GM23338 (cell line): ENCODE measurements at regions not wholly inside any gene's neighbourhood (a gene's known extent, or its start where the extent isn't known, plus 50 kb on each side); places are given as distances from the start of the nearest gene placed in this dataset.

Experiments used
- ATAC-seq: fragments of 200-7000 bp; cut with Tn5 transposase; 3 replicates; pipeline ENCODE4 v1.9.1; 2020
- DNase-seq: peaks from one replicate; pipeline ENCODE4 v3.0.0-alpha.2; 2015; ENCODE audit warnings: low spot score
- H2AFZ ChIP-seq: fragments of 200-600 bp; sonication (generic); 2 replicates; pipeline ENCODE4 v1.8.0; 2016; ENCODE audit warnings: antibody characterized with exemption, mild to moderate bottlenecking, moderate library complexity
- H3F3A ChIP-seq: fragments of 200-600 bp; sonication (generic); replicated peaks from 2 replicates; pipeline ENCODE4 v1.8.0; 2017; ENCODE audit warnings: antibody characterized with exemption, mixed run types, low read depth
- H3K27ac ChIP-seq: fragments of 200-600 bp; sonication (generic); 2 replicates; pipeline ENCODE4 v1.6.1; 2016; ENCODE audit warnings: low read depth
- H3K27me3 ChIP-seq: fragments of 200-600 bp; sonication (generic); 2 replicates; pipeline ENCODE4 v1.8.0; 2016; ENCODE audit warnings: mild to moderate bottlenecking, mixed run types, moderate library complexity; ENCODE audit not compliant: insufficient read depth
- H3K36me3 ChIP-seq: fragments of 200-600 bp; sonication (generic); 2 replicates; pipeline ENCODE4 v1.8.0; 2016; ENCODE audit warnings: mild to moderate bottlenecking; ENCODE audit not compliant: insufficient read depth
- H3K4me1 ChIP-seq: fragments of 200-600 bp; sonication (generic); 2 replicates; pipeline ENCODE4 v1.8.0; 2016; ENCODE audit warnings: mild to moderate bottlenecking, moderate library complexity; ENCODE audit not compliant: insufficient read depth
- H3K4me2 ChIP-seq: fragments of 200-600 bp; sonication (generic); 2 replicates; pipeline ENCODE4 v1.7.1; 2017; ENCODE audit warnings: mixed run types
- H3K4me3 ChIP-seq: fragments of 200-600 bp; sonication (generic); 2 replicates; pipeline ENCODE4 v1.6.1; 2016; ENCODE audit warnings: mixed run types
- H3K79me2 ChIP-seq: fragments of 200-600 bp; sonication (generic); replicated peaks from 2 replicates; pipeline ENCODE4 v1.8.0; 2017; ENCODE audit warnings: mild to moderate bottlenecking; ENCODE audit not compliant: insufficient read depth
- H3K9me2 ChIP-seq: fragments of 200-600 bp; sonication (generic); 2 replicates; pipeline ENCODE4 v1.8.0; 2017; ENCODE audit not compliant: insufficient read depth
- H4K20me1 ChIP-seq: fragments of 200-600 bp; sonication (generic); replicated peaks from 2 replicates; pipeline ENCODE4 v1.8.0; 2017; ENCODE audit warnings: mild to moderate bottlenecking; ENCODE audit not compliant: insufficient read depth
- H3K27ac Mint-ChIP-seq: 2 replicates; pipeline ENCODE4 v1.8.0; 2020; ENCODE audit warnings: inconsistent platforms, mild to moderate bottlenecking, moderate library complexity, mixed read lengths
- H3K27me3 Mint-ChIP-seq: 3 replicates; pipeline ENCODE4 v1.8.0; 2022; ENCODE audit warnings: low read depth, mild to moderate bottlenecking, moderate library complexity, mixed read lengths, inconsistent platforms; ENCODE audit not compliant: insufficient read depth, poor library complexity
- H3K36me3 Mint-ChIP-seq: 3 replicates; pipeline ENCODE4 v1.8.0; 2021; ENCODE audit warnings: low read depth, mild to moderate bottlenecking, inconsistent platforms, moderate library complexity, mixed read lengths
- H3K4me1 Mint-ChIP-seq: 3 replicates; pipeline ENCODE4 v1.8.0; 2020; ENCODE audit warnings: mild to moderate bottlenecking, inconsistent platforms, mixed read lengths
- H3K4me3 Mint-ChIP-seq: 3 replicates; pipeline ENCODE4 v1.8.0; 2021; ENCODE audit warnings: moderate library complexity, mild to moderate bottlenecking, inconsistent platforms, mixed read lengths
- H3K9me3 Mint-ChIP-seq: 3 replicates; pipeline ENCODE4 v1.8.0; 2020; ENCODE audit warnings: moderate library complexity, mild to moderate bottlenecking, inconsistent platforms, mixed read lengths
- EZH2 ChIP-seq: fragments of 200-600 bp; sonication (generic); IDR thresholded peaks from one replicate; pipeline ENCODE4 v1.8.0; 2017; ENCODE audit warnings: antibody characterized with exemption, mild to moderate bottlenecking, low read depth; ENCODE audit not compliant: unreplicated experiment
- EZH2phosphoT487 ChIP-seq: fragments of 200-600 bp; sonication (generic); IDR thresholded peaks from one replicate; pipeline ENCODE4 v1.8.1; 2018; ENCODE audit warnings: antibody characterized with exemption; ENCODE audit not compliant: unreplicated experiment
- JUNB ChIP-seq: IDR thresholded peaks from one replicate; pipeline ENCODE4 v1.6.1; 2016; ENCODE audit warnings: antibody characterized with exemption; ENCODE audit not compliant: unreplicated experiment
- POLR2AphosphoS5 ChIP-seq: IDR thresholded peaks from 2 replicates; pipeline ENCODE4 v1.6.1; 2016; ENCODE audit warnings: antibody characterized with exemption, low read depth
- TF ChIP-seq, protein P1 (sequence below): IDR thresholded peaks from one replicate; pipeline ENCODE4 v1.6.1; 2018; ENCODE audit warnings: antibody characterized with exemption; ENCODE audit not compliant: unreplicated experiment

DNA sequence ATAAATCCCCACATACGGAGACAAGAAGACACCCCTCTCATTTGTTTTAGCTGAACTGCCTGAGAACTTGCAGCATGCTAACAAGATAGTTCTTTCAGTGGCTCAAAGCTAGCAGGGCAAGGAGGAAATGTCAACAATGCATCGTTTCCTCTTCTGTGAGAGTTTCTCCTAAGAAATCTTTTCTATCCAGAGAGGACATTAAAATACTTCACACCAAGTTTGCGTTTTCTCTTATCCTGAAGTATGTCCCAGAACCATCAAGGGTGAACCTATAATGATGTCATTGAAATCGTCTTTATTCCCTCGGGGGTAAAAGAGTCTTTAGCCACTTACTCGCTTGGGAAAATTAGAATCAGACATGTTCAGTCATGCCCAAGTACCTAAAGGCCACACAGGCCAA lies 541.7 kb upstream of the MDFIC2 start:
- H3K27ac ChIP-seq, result no peak overlapping the region; the same call in 1 of the 2 replicates
- Mint-ChIP-seq H3K27ac (no peak overlapping the region), H3K36me3 (no peaks in the 10 kb centered on the region; the same call in 2 of the 3 replicates), H3K4me1 (peaks cover 52% of the 10 kb centered on the region), H3K27me3 (no peaks in the 10 kb centered on the region), H3K9me3 (no peaks in the 10 kb centered on the region), H3K4me3 (no peak overlapping the region)
- peak; percentile 26 for DNase-seq
- H3K27me3 ChIP-seq, result no peaks in the 10 kb centered on the region
- H3K9me2 ChIP-seq, result no peaks in the 10 kb centered on the region; the same call in 1 of the 2 replicates
- H3K36me3 ChIP-seq, result no peaks in the 10 kb centered on the region
- H3K4me3 ChIP-seq, result no peak overlapping the region
- peak; percentile 60 for ATAC-seq
- H3K79me2 ChIP-seq, result no peaks in the 10 kb centered on the region
- no peaks in the 10 kb centered on the region for H4K20me1 ChIP-seq
- TF ChIP-seq, protein P1, sequence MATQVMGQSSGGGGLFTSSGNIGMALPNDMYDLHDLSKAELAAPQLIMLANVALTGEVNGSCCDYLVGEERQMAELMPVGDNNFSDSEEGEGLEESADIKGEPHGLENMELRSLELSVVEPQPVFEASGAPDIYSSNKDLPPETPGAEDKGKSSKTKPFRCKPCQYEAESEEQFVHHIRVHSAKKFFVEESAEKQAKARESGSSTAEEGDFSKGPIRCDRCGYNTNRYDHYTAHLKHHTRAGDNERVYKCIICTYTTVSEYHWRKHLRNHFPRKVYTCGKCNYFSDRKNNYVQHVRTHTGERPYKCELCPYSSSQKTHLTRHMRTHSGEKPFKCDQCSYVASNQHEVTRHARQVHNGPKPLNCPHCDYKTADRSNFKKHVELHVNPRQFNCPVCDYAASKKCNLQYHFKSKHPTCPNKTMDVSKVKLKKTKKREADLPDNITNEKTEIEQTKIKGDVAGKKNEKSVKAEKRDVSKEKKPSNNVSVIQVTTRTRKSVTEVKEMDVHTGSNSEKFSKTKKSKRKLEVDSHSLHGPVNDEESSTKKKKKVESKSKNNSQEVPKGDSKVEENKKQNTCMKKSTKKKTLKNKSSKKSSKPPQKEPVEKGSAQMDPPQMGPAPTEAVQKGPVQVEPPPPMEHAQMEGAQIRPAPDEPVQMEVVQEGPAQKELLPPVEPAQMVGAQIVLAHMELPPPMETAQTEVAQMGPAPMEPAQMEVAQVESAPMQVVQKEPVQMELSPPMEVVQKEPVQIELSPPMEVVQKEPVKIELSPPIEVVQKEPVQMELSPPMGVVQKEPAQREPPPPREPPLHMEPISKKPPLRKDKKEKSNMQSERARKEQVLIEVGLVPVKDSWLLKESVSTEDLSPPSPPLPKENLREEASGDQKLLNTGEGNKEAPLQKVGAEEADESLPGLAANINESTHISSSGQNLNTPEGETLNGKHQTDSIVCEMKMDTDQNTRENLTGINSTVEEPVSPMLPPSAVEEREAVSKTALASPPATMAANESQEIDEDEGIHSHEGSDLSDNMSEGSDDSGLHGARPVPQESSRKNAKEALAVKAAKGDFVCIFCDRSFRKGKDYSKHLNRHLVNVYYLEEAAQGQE, result no peak
- TF ChIP-seq EZH2, result no peak
- TF ChIP-seq JUNB, result no peak
- no peaks in the 10 kb centered on the region for H3F3A ChIP-seq
- H3K4me1 ChIP-seq, result peaks cover 40% of the 10 kb centered on the region
- H2AFZ ChIP-seq, result no peak overlapping the region
- peak overlapping the region; percentile 17 for H3K4me2 ChIP-seq

DNA sequence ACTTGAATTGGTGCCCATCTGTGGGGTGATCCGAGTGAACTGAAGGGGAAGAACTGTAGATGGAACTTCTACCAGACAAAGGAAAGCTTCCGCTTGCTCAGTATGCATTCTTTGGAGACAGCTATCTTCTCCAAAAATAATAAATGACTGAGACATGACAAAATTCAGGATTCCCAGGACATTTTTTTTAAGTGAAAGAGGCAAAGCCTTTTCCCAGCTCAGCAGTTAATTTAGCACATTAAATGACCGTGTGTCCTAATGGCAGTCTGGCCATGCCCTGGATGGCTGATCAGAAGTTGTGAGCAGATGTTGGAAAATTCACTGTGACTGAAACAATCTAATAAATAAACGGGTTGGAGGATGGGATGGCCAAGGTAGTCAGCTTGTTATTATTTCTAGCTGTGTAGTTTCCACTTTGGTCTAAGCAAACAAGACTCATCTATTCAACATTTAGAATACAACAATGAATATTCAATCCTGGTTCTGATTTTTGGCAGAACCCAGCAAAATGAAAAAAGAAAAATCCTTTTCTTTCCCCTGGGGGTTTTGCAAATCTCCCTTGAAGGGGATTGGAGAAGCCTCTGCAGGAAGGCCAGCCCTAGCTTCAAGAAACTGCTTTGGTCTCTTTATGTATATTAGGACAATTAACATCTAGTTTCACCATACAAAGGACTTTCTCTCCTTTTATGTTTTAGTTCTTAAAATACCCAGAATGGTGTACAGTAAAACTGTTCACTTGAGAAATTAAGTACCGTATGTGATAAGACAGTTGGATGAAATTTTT lies 540.9 kb upstream of the MDFIC2 start:
- Histone ChIP-seq H2AFZ (peak overlapping the region; percentile 49), H3K27me3 (no peaks in the 10 kb centered on the region), H3K27ac (no peak overlapping the region), H3F3A (no peaks in the 10 kb centered on the region), H4K20me1 (no peaks in the 10 kb centered on the region), H3K4me3 (no peak overlapping the region), H3K79me2 (no peaks in the 10 kb centered on the region), H3K9me2 (no peaks in the 10 kb centered on the region; the same call in 1 of the 2 replicates), H3K4me2 (peak overlapping the region; percentile 17), H3K36me3 (no peaks in the 10 kb centered on the region), H3K4me1 (peaks cover 34% of the 10 kb centered on the region)
- Mint-ChIP-seq H3K9me3 (peaks cover 2% of the 10 kb centered on the region; the same call in 1 of the 3 replicates), H3K4me1 (peaks cover 45% of the 10 kb centered on the region), H3K27me3 (peaks cover 3% of the 10 kb centered on the region), H3K4me3 (no peak overlapping the region), H3K27ac (peak overlapping the region; percentile 29), H3K36me3 (no peaks in the 10 kb centered on the region; the same call in 2 of the 3 replicates)
- ATAC-seq, result peak; percentile 51
- DNase-seq, result no peak
- TF ChIP-seq EZH2phosphoT487 (no peak), POLR2AphosphoS5 (no peak), JUNB (no peak)
